Neuronal stem cell (in vitro differentiated cells): ENCODE measurements at regions not wholly inside any gene's neighbourhood (a gene's known extent, or its start where the extent isn't known, plus 50 kb on each side); places are given as distances from the start of the nearest gene placed in this dataset.

Experiments
- DNase-seq: peaks from one replicate; pipeline ENCODE4 v3.0.0-alpha.2; 2013; ENCODE audit warnings: low spot score
- H2AFZ ChIP-seq: one replicate; pipeline ENCODE4 v1.6.1; 2013; ENCODE audit warnings: mild to moderate bottlenecking, low read length, inconsistent platforms
- H2AK5ac ChIP-seq: 2 replicates; pipeline ENCODE4 v1.6.1; 2013; ENCODE audit warnings: low read depth, mild to moderate bottlenecking, inconsistent platforms, low read length, moderate library complexity, mixed read lengths
- H2BK120ac ChIP-seq: 2 replicates; pipeline ENCODE4 v1.6.1; 2013; ENCODE audit warnings: low read depth, mild to moderate bottlenecking, inconsistent platforms, low read length, moderate library complexity, mixed read lengths
- H2BK12ac ChIP-seq: one replicate; pipeline ENCODE4 v1.6.1; 2013; ENCODE audit warnings: low read length, inconsistent platforms
- H2BK15ac ChIP-seq: 2 replicates; pipeline ENCODE4 v1.6.1; 2013; ENCODE audit warnings: mild to moderate bottlenecking, low read length, inconsistent platforms, mixed read lengths
- H2BK5ac ChIP-seq: one replicate; pipeline ENCODE4 v1.6.1; 2013; ENCODE audit warnings: inconsistent platforms, mild to moderate bottlenecking, low read length, moderate library complexity
- H3K14ac ChIP-seq: one replicate; pipeline ENCODE4 v1.6.1; 2013; ENCODE audit warnings: low read length, inconsistent platforms
- H3K18ac ChIP-seq: 2 replicates; pipeline ENCODE4 v1.6.1; 2013; ENCODE audit warnings: low read length, inconsistent platforms
- H3K23ac ChIP-seq: 2 replicates; pipeline ENCODE4 v1.6.1; 2013; ENCODE audit warnings: low read depth, mild to moderate bottlenecking, mixed read lengths, low read length, inconsistent platforms; ENCODE audit not compliant: poor library complexity
- H3K27ac ChIP-seq: replicated peaks from 3 replicates; pipeline ENCODE4 v1.5.1; 2013; ENCODE audit warnings: low read length, inconsistent platforms
- H3K27me3 ChIP-seq, 3 experiments: 2 replicates each; pipeline ENCODE4 v1.6.1; 2013; ENCODE audit warnings: low read length in 3 of 3, mild to moderate bottlenecking in 2 of 3, inconsistent platforms in 1 of 3, low read depth in 1 of 3, mixed read lengths in 1 of 3, moderate library complexity in 1 of 3; ENCODE audit not compliant: control insufficient read depth in 3 of 3, insufficient read depth in 3 of 3
- H3K36me3 ChIP-seq, 2 donors: replicated peaks in 1 of 2; 2 replicates each; pipeline ENCODE4 v1.6.1; 2013; ENCODE audit warnings: low read length in 2 of 2; ENCODE audit not compliant: control insufficient read depth in 2 of 2, insufficient read depth in 2 of 2
- H3K4ac ChIP-seq: 2 replicates; pipeline ENCODE4 v1.6.1; 2013; ENCODE audit warnings: inconsistent platforms, mild to moderate bottlenecking, low read length, moderate library complexity
- H3K4me1 ChIP-seq, 2 donors: 1 replicate in 1 of 2; 2 replicates in 1 of 2; pipeline ENCODE4 v1.6.1; 2013; ENCODE audit warnings: low read length in 2 of 2, low read depth in 1 of 2; ENCODE audit not compliant: control insufficient read depth in 2 of 2, insufficient read depth in 1 of 2
- H3K4me2 ChIP-seq: one replicate; pipeline ENCODE4 v1.6.1; 2013; ENCODE audit warnings: mild to moderate bottlenecking, low read length, inconsistent platforms; ENCODE audit not compliant: insufficient read depth, poor library complexity, severe bottlenecking
- H3K4me3 ChIP-seq, 2 donors: 2 replicates each; pipeline ENCODE4 v1.5.1; 2013; ENCODE audit warnings: low read length in 2 of 2, mild to moderate bottlenecking in 2 of 2, inconsistent platforms in 1 of 2, moderate library complexity in 1 of 2
- H3K79me1 ChIP-seq: one replicate; pipeline ENCODE4 v1.6.1; 2013; ENCODE audit warnings: low read depth, mild to moderate bottlenecking, inconsistent platforms, low read length, moderate library complexity
- H3K9ac ChIP-seq: one replicate; pipeline ENCODE4 v1.6.1; 2013; ENCODE audit warnings: mild to moderate bottlenecking, low read depth, low read length, inconsistent platforms; ENCODE audit not compliant: poor library complexity
- H3K9me3 ChIP-seq, 2 donors: replicated peaks in 1 of 2; 2 replicates each; pipeline versions ENCODE3 to v1.6.1; 2013; ENCODE audit warnings: low read length in 2 of 2, mild to moderate bottlenecking in 2 of 2, inconsistent platforms in 1 of 2, low read depth in 1 of 2, mixed read lengths in 1 of 2, moderate library complexity in 1 of 2; ENCODE audit not compliant: control insufficient read depth in 2 of 2, insufficient read depth in 1 of 2
- H4K8ac ChIP-seq: one replicate; pipeline ENCODE4 v1.6.1; 2013; ENCODE audit warnings: low read depth, mild to moderate bottlenecking, inconsistent platforms, low read length, moderate library complexity
- H4K91ac ChIP-seq: one replicate; pipeline ENCODE4 v1.6.1; 2013; ENCODE audit warnings: low read length, low read depth, mild to moderate bottlenecking, inconsistent platforms; ENCODE audit not compliant: poor library complexity
- WGBS, 2 donors: extraction: QIAGEN DNeasy Blood & Tissue Kit; methylation state at CpG; one replicate each; pipeline ENCODE4 v1.1.7; 2013; ENCODE audit warnings: missing lambda C conversion rate in 2 of 2, mixed read lengths in 1 of 2; ENCODE audit not compliant: insufficient read length in 2 of 2, insufficient replicate concordance in 1 of 2; ENCODE audit errors: extremely low coverage in 2 of 2; 5-methylcytosine and 5-hydroxymethylcytosine counted together

GRCh38 chr6:1229301-1229700 lies 82.6 kb upstream of the FOXQ1 start:
- DNase-seq: no peak
- Histone ChIP-seq H3K9ac (no peak overlapping the region), H2BK12ac (no peak overlapping the region), H3K14ac (no peak overlapping the region), H3K79me1 (no peaks in the 10 kb centered on the region), H3K4me1 (peaks cover 0 to 4% of the 10 kb centered on the region in 2 donors), H4K8ac (no peak overlapping the region), H2BK15ac (no peak overlapping the region), H3K23ac (no peak overlapping the region), H3K4me2 (no peak overlapping the region), H2AFZ (no peak overlapping the region), H4K91ac (no peak overlapping the region), H2AK5ac (no peak overlapping the region), H2BK5ac (no peak overlapping the region), H3K27ac (no peak overlapping the region), H3K4me3 (peak overlapping the region in 1 of 2 donors; percentile 42), H3K18ac (no peak overlapping the region), H3K36me3 (no peaks in the 10 kb centered on the region), H2BK120ac (no peak overlapping the region), H3K27me3 (no peaks in the 10 kb centered on the region), H3K4ac (no peak overlapping the region), H3K9me3 (no peaks in the 10 kb centered on the region)
- no CpG with 5 or more reads among the region's 7 CpGs for WGBS, 2 donors

DNA sequence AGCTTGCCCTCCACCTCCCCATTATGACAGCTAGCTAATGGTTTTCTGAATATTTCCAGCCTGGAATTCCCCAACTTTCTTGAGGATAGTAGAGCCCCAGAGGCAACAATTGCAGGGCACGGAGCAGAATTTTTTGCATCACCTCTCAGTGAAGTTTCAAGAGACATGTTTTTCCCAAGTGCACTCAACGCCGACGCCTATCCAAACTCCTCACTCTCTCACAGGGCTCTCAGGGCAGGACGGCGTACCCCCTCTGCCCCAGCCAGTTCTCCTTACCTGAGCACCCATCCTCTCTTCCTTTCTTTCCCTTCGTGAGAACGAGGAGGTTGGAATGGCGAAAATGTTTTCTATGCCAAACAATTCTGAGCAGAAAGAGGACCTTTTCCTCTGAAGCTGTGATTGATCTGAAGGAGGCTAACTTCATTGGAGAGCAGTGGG lies 83.1 kb upstream of the FOXQ1 start:
- Histone ChIP-seq H3K36me3 (no peaks in the 10 kb centered on the region), H2AK5ac (no peak overlapping the region), H2BK12ac (no peak overlapping the region), H2AFZ (no peak overlapping the region), H3K9ac (no peak overlapping the region), H3K9me3 (no peaks in the 10 kb centered on the region), H4K8ac (no peak overlapping the region), H3K14ac (no peak overlapping the region), H3K4ac (no peak overlapping the region), H3K18ac (no peak overlapping the region), H3K79me1 (no peaks in the 10 kb centered on the region), H4K91ac (no peak overlapping the region), H3K27me3 (no peaks in the 10 kb centered on the region), H2BK120ac (no peak overlapping the region), H3K27ac (no peak overlapping the region), H3K4me2 (no peak overlapping the region), H2BK5ac (no peak overlapping the region), H3K23ac (no peak overlapping the region), H3K4me1 (peaks cover 0 to 4% of the 10 kb centered on the region in 2 donors), H3K4me3 (no peak overlapping the region), H2BK15ac (no peak overlapping the region)
- no peak for DNase-seq
- no CpG with 5 or more reads among the region's 9 CpGs for WGBS, 2 donors

- DNase-seq: no peak
- Histone ChIP-seq H2BK120ac (no peak overlapping the region), H2BK5ac (no peak overlapping the region), H4K8ac (no peak overlapping the region), H3K18ac (no peak overlapping the region), H3K14ac (no peak overlapping the region), H2BK12ac (no peak overlapping the region), H3K4me2 (no peak overlapping the region), H3K9ac (no peak overlapping the region), H3K4me1 (peaks cover 0 to 4% of the 10 kb centered on the region in 2 donors), H3K4ac (no peak overlapping the region), H3K79me1 (no peaks in the 10 kb centered on the region), H2BK15ac (no peak overlapping the region), H3K4me3 (no peak overlapping the region), H3K27me3 (no peaks in the 10 kb centered on the region), H3K36me3 (no peaks in the 10 kb centered on the region), H3K9me3 (no peaks in the 10 kb centered on the region), H2AFZ (no peak overlapping the region), H3K27ac (no peak overlapping the region), H4K91ac (no peak overlapping the region), H3K23ac (no peak overlapping the region), H2AK5ac (no peak overlapping the region)
- WGBS, 2 donors: no CpG with 5 or more reads among the region's 16 CpGs
These were observed 83.8 kb upstream of the FOXQ1 start for GRCh38 chr6:1227935-1228753.

DNA sequence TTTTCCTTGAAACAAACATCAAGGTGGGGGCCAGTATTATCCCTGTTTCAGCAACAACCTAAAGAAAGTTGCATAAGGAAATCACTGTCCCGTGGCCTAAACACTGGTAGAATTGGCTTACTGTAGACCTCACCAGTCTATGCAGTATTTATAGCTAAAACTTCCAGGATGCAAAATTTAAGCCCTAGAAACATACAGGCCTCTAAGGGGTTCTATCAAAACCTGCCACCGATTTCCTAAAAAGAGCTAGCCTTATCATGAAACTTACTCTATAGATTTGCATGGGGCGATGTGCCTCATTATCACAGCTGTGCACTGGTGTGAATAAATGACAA lies 84.3 kb upstream of the FOXQ1 start:
- H2BK5ac ChIP-seq: no peak overlapping the region
- H3K4me3 ChIP-seq: no peak overlapping the region
- no peak overlapping the region for H3K27ac ChIP-seq
- no peaks in the 10 kb centered on the region for H3K79me1 ChIP-seq
- WGBS, 2 donors: no CpG with 5 or more reads among the region's 3 CpGs
- H2BK120ac ChIP-seq: no peak overlapping the region
- H3K36me3 ChIP-seq: no peaks in the 10 kb centered on the region
- H4K8ac ChIP-seq: no peak overlapping the region
- H3K23ac ChIP-seq: no peak overlapping the region
- H3K4ac ChIP-seq: no peak overlapping the region
- H3K9me3 ChIP-seq: no peaks in the 10 kb centered on the region
- no peak overlapping the region for H2AK5ac ChIP-seq
- H3K18ac ChIP-seq: no peak overlapping the region
- no peak for DNase-seq
- H2AFZ ChIP-seq: no peak overlapping the region
- no peak overlapping the region for H2BK12ac ChIP-seq
- no peak overlapping the region for H4K91ac ChIP-seq
- peaks cover 0 to 4% of the 10 kb centered on the region in 2 donors for H3K4me1 ChIP-seq
- no peak overlapping the region for H2BK15ac ChIP-seq
- no peak overlapping the region for H3K4me2 ChIP-seq
- no peaks in the 10 kb centered on the region for H3K27me3 ChIP-seq
- no peak overlapping the region for H3K14ac ChIP-seq
- H3K9ac ChIP-seq: no peak overlapping the region
